Omental fat pad (tissue), 3 donors: ENCODE measurements at regions not wholly inside any gene's neighbourhood (a gene's known extent, or its start where the extent isn't known, plus 50 kb on each side); places are given as distances from the start of the nearest gene placed in this dataset.

Experiments
- ATAC-seq: fragments of 150-250 bp; one replicate; pipeline ENCODE4 v1.9.1; 2016; ENCODE audit warnings: mild to moderate bottlenecking, moderate library complexity; ENCODE audit not compliant: low FRiP score
- DNase-seq: peaks from one replicate; pipeline ENCODE4 v3.0.0-alpha.2; 2019; ENCODE audit warnings: low spot score
- TF ChIP-seq, protein P1 (sequence below), 3 donors: fragments of 450-650 bp; IDR thresholded peaks; one replicate each; pipeline ENCODE4 v1.5.1; 2016 to 2017; ENCODE audit warnings: antibody characterized with exemption in 3 of 3, mild to moderate bottlenecking in 3 of 3, moderate library complexity in 2 of 3

GRCh38 chr4:100891808-100892207 is 374.0 kb upstream of the EMCN start:
- DNase-seq (no peak), ATAC-seq (no peak)
- TF ChIP-seq, protein P1, sequence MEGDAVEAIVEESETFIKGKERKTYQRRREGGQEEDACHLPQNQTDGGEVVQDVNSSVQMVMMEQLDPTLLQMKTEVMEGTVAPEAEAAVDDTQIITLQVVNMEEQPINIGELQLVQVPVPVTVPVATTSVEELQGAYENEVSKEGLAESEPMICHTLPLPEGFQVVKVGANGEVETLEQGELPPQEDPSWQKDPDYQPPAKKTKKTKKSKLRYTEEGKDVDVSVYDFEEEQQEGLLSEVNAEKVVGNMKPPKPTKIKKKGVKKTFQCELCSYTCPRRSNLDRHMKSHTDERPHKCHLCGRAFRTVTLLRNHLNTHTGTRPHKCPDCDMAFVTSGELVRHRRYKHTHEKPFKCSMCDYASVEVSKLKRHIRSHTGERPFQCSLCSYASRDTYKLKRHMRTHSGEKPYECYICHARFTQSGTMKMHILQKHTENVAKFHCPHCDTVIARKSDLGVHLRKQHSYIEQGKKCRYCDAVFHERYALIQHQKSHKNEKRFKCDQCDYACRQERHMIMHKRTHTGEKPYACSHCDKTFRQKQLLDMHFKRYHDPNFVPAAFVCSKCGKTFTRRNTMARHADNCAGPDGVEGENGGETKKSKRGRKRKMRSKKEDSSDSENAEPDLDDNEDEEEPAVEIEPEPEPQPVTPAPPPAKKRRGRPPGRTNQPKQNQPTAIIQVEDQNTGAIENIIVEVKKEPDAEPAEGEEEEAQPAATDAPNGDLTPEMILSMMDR (IDR thresholded peaks at IDR 0.05) = no peak

DNA sequence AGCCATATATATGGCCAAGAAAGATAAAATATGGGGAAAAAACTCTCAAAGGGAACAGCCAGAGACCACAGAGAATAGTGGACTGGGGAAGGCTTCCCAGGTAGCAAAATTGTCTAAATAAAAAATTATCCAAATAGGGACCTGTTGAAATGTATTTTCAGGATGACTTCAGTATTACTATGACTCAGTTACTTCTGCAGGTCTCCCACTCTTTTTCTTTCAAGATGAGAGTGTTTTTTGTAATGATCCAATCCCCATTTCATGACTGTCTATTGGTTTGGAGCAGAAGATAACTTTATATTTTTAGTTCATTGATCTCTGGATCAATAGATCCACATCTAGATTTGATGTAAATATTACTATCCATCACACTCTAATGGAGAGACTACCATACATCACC is 372.1 kb upstream of the EMCN start:
- TF ChIP-seq, protein P1 (IDR thresholded peaks at IDR 0.05) = no peak
- DNase-seq (no peak), ATAC-seq (no peak)

- TF ChIP-seq, protein P1 (IDR thresholded peaks at IDR 0.05) = no peak
- ATAC-seq (no peak), DNase-seq (no peak)
Observed at GRCh38 chr4:100889401-100889800, 371.6 kb upstream of the EMCN start.

- no peak for DNase-seq
- TF ChIP-seq, protein P1 (IDR thresholded peaks at IDR 0.05) = no peak
- ATAC-seq = no peak
Observed at GRCh38 chr4:100882661-100883060, 364.8 kb upstream of the EMCN start.

- ATAC-seq (no peak), DNase-seq (no peak)
- TF ChIP-seq, protein P1 (IDR thresholded peaks at IDR 0.05) = no peak
Observed at GRCh38 chr4:100881283-100881682, 363.5 kb upstream of the EMCN start.

GRCh38 chr4:100880011-100880410 is 362.2 kb upstream of the EMCN start:
- TF ChIP-seq, protein P1 (IDR thresholded peaks at IDR 0.05) = no peak
- ATAC-seq (no peak), DNase-seq (no peak)

- TF ChIP-seq, protein P1 (IDR thresholded peaks at IDR 0.05) = no peak
Observed at GRCh38 chr4:100879471-100879870, 361.6 kb upstream of the EMCN start.

More at GRCh38 chr4:100879471-100879870, 361.6 kb upstream of the EMCN start:
- no peak for ATAC-seq
- DNase-seq = no peak
